ENCODE measurements at regions not wholly inside any gene's neighbourhood (a gene's known extent, or its start where the extent isn't known, plus 50 kb on each side); places are given as distances from the start of the nearest gene placed in this dataset.

DNA sequence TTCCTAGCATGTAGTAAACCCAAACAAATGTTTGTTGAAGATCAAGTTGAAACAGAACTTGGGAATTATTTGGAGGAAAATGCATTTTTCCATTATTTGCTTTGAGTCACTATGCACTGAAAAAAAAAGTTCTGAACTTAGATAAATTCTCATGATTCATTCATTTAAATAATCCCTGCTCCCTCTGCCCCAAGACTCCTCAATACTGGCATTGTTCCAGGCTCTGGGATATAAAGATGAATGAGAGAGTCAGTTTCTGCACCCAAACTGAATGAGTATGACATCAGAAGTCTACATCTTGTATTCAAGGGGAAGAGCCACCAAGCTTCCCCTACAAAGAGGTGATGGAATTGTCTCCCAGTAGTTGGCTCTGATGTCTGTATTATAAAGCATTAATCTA is 123.9 kb downstream of the SEC61B start:
- POLR2A ChIA-PET = interaction anchor here (1.0 kb wide), 1 partner anchor 8 kb away, joined by 3 read pairs; no protein-coding TSS in a partner anchor
- H3K27me3 ChIP-seq (ENCODE audit: control insufficient read depth in 2 of 2, insufficient read depth in 2 of 2, low read length in 2 of 2) = peaks cover 9 to 11% of the 10 kb centered on the region in 2 experiments; a peak in 2 of 5 replicates
- ATAC-seq = no peak
- H3K9me3 ChIP-seq (replicated peaks; ENCODE audit: control insufficient read depth, insufficient read depth, low read depth, low read length) = no peaks in the 10 kb centered on the region
- H2AFZ ChIP-seq (ENCODE audit: low read depth, low read length) = no peak overlapping the region
- intact Hi-C loops (cut with micrococcal nuclease) (loop anchor here (10.0 kb wide), 1 partner anchor 161 kb away; no protein-coding TSS in a partner anchor), in situ Hi-C loops (cut with MboI) (no loop called here)
- no peak overlapping the region for H3K9ac ChIP-seq (ENCODE audit: insufficient read depth in 1 of 2, low read depth in 2 of 2, low read length in 2 of 2)
- no peak overlapping the region for H3K4me2 ChIP-seq (ENCODE audit: insufficient read depth, low read length)
- no peak for DNase-seq (ENCODE audit: extremely low read depth in 1 of 4, low spot score in 3 of 4)
- no peak for FAIRE-seq
- no peaks in the 10 kb centered on the region for H3K36me3 ChIP-seq (ENCODE audit: control insufficient read depth, insufficient read depth, low read length)
- TF ChIP-seq ZNF3 (CRISPR knock-in tag; IDR thresholded peaks at IDR 0.05) = no peak
- TF ChIP-seq PHF20 (IDR thresholded peaks at IDR 0.05; ENCODE audit: partially characterized antibody) = no peak
- no TSS peak for BruUV-seq (replicated peaks)
- no peaks in the 10 kb centered on the region for H3K4me1 ChIP-seq (replicated peaks in 1 of 2; ENCODE audit: control insufficient read depth in 2 of 2, insufficient read depth in 2 of 2, low read length in 2 of 2)
- no peaks in the 10 kb centered on the region for H4K20me1 ChIP-seq (replicated peaks; ENCODE audit: control insufficient read depth, insufficient read depth, low read length)
- H3K79me2 ChIP-seq (ENCODE audit: control insufficient read depth, insufficient read depth, low read length) = no peaks in the 10 kb centered on the region
- H3K9me1 ChIP-seq (ENCODE audit: control insufficient read depth, insufficient read depth, low read length) = no peaks in the 10 kb centered on the region
- H3K27ac ChIP-seq (ENCODE audit: extremely low read depth, low read depth, low read length) = no peak overlapping the region
- CTCF ChIA-PET (ENCODE audit: low intra/inter-chr PET ratio) = no interaction called here
- no peak overlapping the region for H3K4me3 ChIP-seq

DNA sequence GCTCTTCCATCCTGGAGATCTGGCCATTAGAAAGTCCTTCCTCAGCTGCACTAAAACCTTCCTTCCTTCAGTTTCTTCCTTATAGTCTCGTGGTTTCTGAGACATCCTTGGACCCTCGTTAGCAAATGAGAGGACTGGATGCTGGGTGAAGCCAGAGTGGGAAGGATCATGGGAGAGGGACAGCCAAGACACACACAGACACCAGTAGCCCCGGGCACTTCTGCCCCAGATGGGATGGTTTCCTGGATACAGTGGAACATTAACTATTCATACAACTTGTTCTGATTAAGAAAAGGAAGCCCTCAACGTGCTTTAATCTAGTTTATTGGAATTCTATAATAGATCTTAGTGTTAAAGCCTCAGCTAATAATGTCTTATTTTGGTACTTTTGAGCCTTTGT is 125.5 kb downstream of the SEC61B start:
- no peaks in the 10 kb centered on the region for H3K36me3 ChIP-seq (ENCODE audit: control insufficient read depth, insufficient read depth, low read length)
- DNase-seq (ENCODE audit: extremely low read depth in 1 of 4, low spot score in 3 of 4) = no peak
- no peaks in the 10 kb centered on the region for H4K20me1 ChIP-seq (replicated peaks; ENCODE audit: control insufficient read depth, insufficient read depth, low read length)
- no peaks in the 10 kb centered on the region for H3K4me1 ChIP-seq (replicated peaks in 1 of 2; ENCODE audit: control insufficient read depth in 2 of 2, insufficient read depth in 2 of 2, low read length in 2 of 2)
- intact Hi-C loops (cut with micrococcal nuclease) (loop anchor here (10.0 kb wide), 1 partner anchor 163 kb away; no protein-coding TSS in a partner anchor), in situ Hi-C loops (cut with MboI) (no loop called here)
- WGBS (ENCODE audit: insufficient coverage, low coverage, missing lambda C conversion rate) = 2% methylated on average over 4 of the region's 4 CpGs
- POLR2A ChIA-PET = interaction anchor here (0.9 to 1.6 kb wide), 3 partner anchors 10 to 20 kb away, joined by 3 to 4 read pairs (median 3); no protein-coding TSS in a partner anchor
- no peak overlapping the region for H3K27ac ChIP-seq (ENCODE audit: extremely low read depth, low read depth, low read length)
- no peak overlapping the region for H2AFZ ChIP-seq (ENCODE audit: low read depth, low read length)
- TF ChIP-seq ILF3 (IDR thresholded peaks at IDR 0.05; ENCODE audit: borderline replicate concordance) = no peak
- TF ChIP-seq TAL1 (IDR thresholded peaks at IDR 0.05) = no peak
- TF ChIP-seq, protein P1, sequence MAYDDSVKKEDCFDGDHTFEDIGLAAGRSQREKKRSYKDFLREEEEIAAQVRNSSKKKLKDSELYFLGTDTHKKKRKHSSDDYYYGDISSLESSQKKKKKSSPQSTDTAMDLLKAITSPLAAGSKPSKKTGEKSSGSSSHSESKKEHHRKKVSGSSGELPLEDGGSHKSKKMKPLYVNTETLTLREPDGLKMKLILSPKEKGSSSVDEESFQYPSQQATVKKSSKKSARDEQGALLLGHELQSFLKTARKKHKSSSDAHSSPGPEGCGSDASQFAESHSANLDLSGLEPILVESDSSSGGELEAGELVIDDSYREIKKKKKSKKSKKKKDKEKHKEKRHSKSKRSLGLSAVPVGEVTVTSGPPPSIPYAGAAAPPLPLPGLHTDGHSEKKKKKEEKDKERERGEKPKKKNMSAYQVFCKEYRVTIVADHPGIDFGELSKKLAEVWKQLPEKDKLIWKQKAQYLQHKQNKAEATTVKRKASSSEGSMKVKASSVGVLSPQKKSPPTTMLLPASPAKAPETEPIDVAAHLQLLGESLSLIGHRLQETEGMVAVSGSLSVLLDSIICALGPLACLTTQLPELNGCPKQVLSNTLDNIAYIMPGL (CRISPR knock-in tag; IDR thresholded peaks at IDR 0.05) = no peak
- FAIRE-seq = no peak
- H3K9me1 ChIP-seq (ENCODE audit: control insufficient read depth, insufficient read depth, low read length) = no peaks in the 10 kb centered on the region
- no peaks in the 10 kb centered on the region for H3K79me2 ChIP-seq (ENCODE audit: control insufficient read depth, insufficient read depth, low read length)
- H3K4me3 ChIP-seq = no peak overlapping the region
- H3K27me3 ChIP-seq (ENCODE audit: control insufficient read depth in 2 of 2, insufficient read depth in 2 of 2, low read length in 2 of 2) = peaks cover 3 to 17% of the 10 kb centered on the region in 2 experiments; a peak in 4 of 5 replicates
- no peak for ATAC-seq
- H3K4me2 ChIP-seq (ENCODE audit: insufficient read depth, low read length) = no peak overlapping the region
- no peak overlapping the region for H3K9ac ChIP-seq (ENCODE audit: insufficient read depth in 1 of 2, low read depth in 2 of 2, low read length in 2 of 2)
- BruUV-seq (replicated peaks) = no TSS peak
- CTCF ChIA-PET (ENCODE audit: low intra/inter-chr PET ratio) = no interaction called here
- H3K9me3 ChIP-seq (replicated peaks; ENCODE audit: control insufficient read depth, insufficient read depth, low read depth, low read length) = no peaks in the 10 kb centered on the region
